ENCODE measurements at regions not wholly inside any gene's neighbourhood (a gene's known extent, or its start where the extent isn't known, plus 50 kb on each side); places are given as distances from the start of the nearest gene placed in this dataset.

- Histone ChIP-seq H2BK120ac (ENCODE audit: low read depth, low read length) (no peak overlapping the region), H3K36me3 (ENCODE audit: control insufficient read depth in 1 of 2, insufficient read depth in 2 of 2, low read depth in 1 of 2, low read length in 2 of 2) (no peaks in the 10 kb centered on the region), H3K4me2 (ENCODE audit: low read length, poor library complexity, severe bottlenecking) (no peak overlapping the region), H3K14ac (ENCODE audit: low read length in 2 of 2) (no peak overlapping the region), H3K18ac (ENCODE audit: low read depth in 1 of 2, low read length in 2 of 2) (no peak overlapping the region), H3K79me1 (replicated peaks; ENCODE audit: low read length, poor library complexity, severe bottlenecking) (no peaks in the 10 kb centered on the region), H3K4me1 (ENCODE audit: control insufficient read depth, insufficient read depth, low read depth, low read length) (no peaks in the 10 kb centered on the region), H2BK12ac (ENCODE audit: low read length in 2 of 2) (no peak overlapping the region), H3K4me3 (ENCODE audit: insufficient read depth in 1 of 2, low read depth in 1 of 2, low read length in 2 of 2) (no peak overlapping the region), H3K27me3 (ENCODE audit: control insufficient read depth in 1 of 2, insufficient read depth in 1 of 2, low read length in 2 of 2) (peaks cover 38 to 48% of the 10 kb centered on the region in 2 experiments), H3K4ac (ENCODE audit: low read depth in 1 of 2, low read length in 2 of 2) (no peak overlapping the region), H2BK5ac (ENCODE audit: low read depth, low read length, poor library complexity, severe bottlenecking) (no peak overlapping the region), H3K27ac (ENCODE audit: low read length, poor library complexity, severe bottlenecking) (no peak overlapping the region), H4K8ac (ENCODE audit: low read length) (no peak overlapping the region), H2AK5ac (ENCODE audit: low read length, severe bottlenecking) (no peak overlapping the region), H3K9me3 (ENCODE audit: control insufficient read depth, low read length) (no peaks in the 10 kb centered on the region), H3K9ac (ENCODE audit: low read length) (no peak overlapping the region), H2AFZ (ENCODE audit: low read depth, low read length) (no peak overlapping the region), H3K23ac (ENCODE audit: low read length in 2 of 2) (no peak overlapping the region), H4K91ac (ENCODE audit: low read length) (peak overlapping the region; percentile 7), H2BK15ac (ENCODE audit: low read depth, poor library complexity, severe bottlenecking) (no peak overlapping the region)
- no peak for DNase-seq
- 75% methylated on average over 1 of the region's 1 CpG for WGBS
Observed at GRCh38 chr7:32215697-32216096, 145.5 kb upstream of the PDE1C start.

GRCh38 chr7:32214913-32215312 lies 144.7 kb upstream of the PDE1C start:
- Histone ChIP-seq H4K8ac (ENCODE audit: low read length) (no peak overlapping the region), H3K18ac (ENCODE audit: low read depth in 1 of 2, low read length in 2 of 2) (no peak overlapping the region), H3K9ac (ENCODE audit: low read length) (no peak overlapping the region), H2AFZ (ENCODE audit: low read depth, low read length) (no peak overlapping the region), H3K4ac (ENCODE audit: low read depth in 1 of 2, low read length in 2 of 2) (no peak overlapping the region), H2BK12ac (ENCODE audit: low read length in 2 of 2) (no peak overlapping the region), H3K4me2 (ENCODE audit: low read length, poor library complexity, severe bottlenecking) (no peak overlapping the region), H3K27ac (ENCODE audit: low read length, poor library complexity, severe bottlenecking) (no peak overlapping the region), H2BK5ac (ENCODE audit: low read depth, low read length, poor library complexity, severe bottlenecking) (no peak overlapping the region), H2AK5ac (ENCODE audit: low read length, severe bottlenecking) (no peak overlapping the region), H3K4me1 (ENCODE audit: control insufficient read depth, insufficient read depth, low read depth, low read length) (no peaks in the 10 kb centered on the region), H3K27me3 (ENCODE audit: control insufficient read depth in 1 of 2, insufficient read depth in 1 of 2, low read length in 2 of 2) (peaks cover 38 to 48% of the 10 kb centered on the region in 2 experiments), H3K9me3 (ENCODE audit: control insufficient read depth, low read length) (no peaks in the 10 kb centered on the region), H3K79me1 (replicated peaks; ENCODE audit: low read length, poor library complexity, severe bottlenecking) (no peaks in the 10 kb centered on the region), H3K23ac (ENCODE audit: low read length in 2 of 2) (no peak overlapping the region), H3K36me3 (ENCODE audit: control insufficient read depth in 1 of 2, insufficient read depth in 2 of 2, low read depth in 1 of 2, low read length in 2 of 2) (no peaks in the 10 kb centered on the region), H2BK120ac (ENCODE audit: low read depth, low read length) (no peak overlapping the region), H2BK15ac (ENCODE audit: low read depth, poor library complexity, severe bottlenecking) (no peak overlapping the region), H3K14ac (ENCODE audit: low read length in 2 of 2) (no peak overlapping the region), H4K91ac (ENCODE audit: low read length) (no peak overlapping the region), H3K4me3 (ENCODE audit: insufficient read depth in 1 of 2, low read depth in 1 of 2, low read length in 2 of 2) (no peak overlapping the region)
- no peak for DNase-seq
- WGBS, result 86% methylated on average over 2 of the region's 4 CpGs

- no peak overlapping the region for H2BK120ac ChIP-seq (ENCODE audit: low read depth, low read length)
- H3K9me3 ChIP-seq (ENCODE audit: control insufficient read depth, low read length), result no peaks in the 10 kb centered on the region
- H3K14ac ChIP-seq (ENCODE audit: low read length in 2 of 2), result no peak overlapping the region
- no peak overlapping the region for H2BK5ac ChIP-seq (ENCODE audit: low read depth, low read length, poor library complexity, severe bottlenecking)
- 84% methylated on average over 7 of the region's 7 CpGs for WGBS
- H3K4me3 ChIP-seq (ENCODE audit: insufficient read depth in 1 of 2, low read depth in 1 of 2, low read length in 2 of 2), result no peak overlapping the region
- H2BK12ac ChIP-seq (ENCODE audit: low read length in 2 of 2), result no peak overlapping the region
- H3K18ac ChIP-seq (ENCODE audit: low read depth in 1 of 2, low read length in 2 of 2), result no peak overlapping the region
- H3K4me2 ChIP-seq (ENCODE audit: low read length, poor library complexity, severe bottlenecking), result no peak overlapping the region
- no peak overlapping the region for H2AK5ac ChIP-seq (ENCODE audit: low read length, severe bottlenecking)
- H3K27me3 ChIP-seq (ENCODE audit: control insufficient read depth in 1 of 2, insufficient read depth in 1 of 2, low read length in 2 of 2), result peaks cover 55 to 66% of the 10 kb centered on the region in 2 experiments
- no peak overlapping the region for H3K9ac ChIP-seq (ENCODE audit: low read length)
- H4K91ac ChIP-seq (ENCODE audit: low read length), result no peak overlapping the region
- no peaks in the 10 kb centered on the region for H3K4me1 ChIP-seq (ENCODE audit: control insufficient read depth, insufficient read depth, low read depth, low read length)
- H3K4ac ChIP-seq (ENCODE audit: low read depth in 1 of 2, low read length in 2 of 2), result no peak overlapping the region
- no peak overlapping the region for H4K8ac ChIP-seq (ENCODE audit: low read length)
- no peak overlapping the region for H2BK15ac ChIP-seq (ENCODE audit: low read depth, poor library complexity, severe bottlenecking)
- H3K23ac ChIP-seq (ENCODE audit: low read length in 2 of 2), result no peak overlapping the region
- no peak overlapping the region for H2AFZ ChIP-seq (ENCODE audit: low read depth, low read length)
- DNase-seq, result no peak
- no peak overlapping the region for H3K27ac ChIP-seq (ENCODE audit: low read length, poor library complexity, severe bottlenecking)
- no peaks in the 10 kb centered on the region for H3K36me3 ChIP-seq (ENCODE audit: control insufficient read depth in 1 of 2, insufficient read depth in 2 of 2, low read depth in 1 of 2, low read length in 2 of 2)
- no peaks in the 10 kb centered on the region for H3K79me1 ChIP-seq (replicated peaks; ENCODE audit: low read length, poor library complexity, severe bottlenecking)
Observed at GRCh38 chr7:32212321-32212720, 142.1 kb upstream of the PDE1C start.

- Histone ChIP-seq H3K23ac (ENCODE audit: low read length in 2 of 2) (no peak overlapping the region), H3K36me3 (ENCODE audit: control insufficient read depth in 1 of 2, insufficient read depth in 2 of 2, low read depth in 1 of 2, low read length in 2 of 2) (no peaks in the 10 kb centered on the region), H2BK120ac (ENCODE audit: low read depth, low read length) (no peak overlapping the region), H3K9ac (ENCODE audit: low read length) (no peak overlapping the region), H3K9me3 (ENCODE audit: control insufficient read depth, low read length) (no peaks in the 10 kb centered on the region), H3K14ac (ENCODE audit: low read length in 2 of 2) (no peak overlapping the region), H2BK12ac (ENCODE audit: low read length in 2 of 2) (no peak overlapping the region), H2BK15ac (ENCODE audit: low read depth, poor library complexity, severe bottlenecking) (no peak overlapping the region), H3K79me1 (replicated peaks; ENCODE audit: low read length, poor library complexity, severe bottlenecking) (no peaks in the 10 kb centered on the region), H3K18ac (ENCODE audit: low read depth in 1 of 2, low read length in 2 of 2) (no peak overlapping the region), H2AFZ (ENCODE audit: low read depth, low read length) (no peak overlapping the region), H3K27ac (ENCODE audit: low read length, poor library complexity, severe bottlenecking) (no peak overlapping the region), H4K8ac (ENCODE audit: low read length) (no peak overlapping the region), H2AK5ac (ENCODE audit: low read length, severe bottlenecking) (no peak overlapping the region), H4K91ac (ENCODE audit: low read length) (no peak overlapping the region), H3K4me1 (ENCODE audit: control insufficient read depth, insufficient read depth, low read depth, low read length) (no peaks in the 10 kb centered on the region), H2BK5ac (ENCODE audit: low read depth, low read length, poor library complexity, severe bottlenecking) (no peak overlapping the region), H3K27me3 (ENCODE audit: control insufficient read depth in 1 of 2, insufficient read depth in 1 of 2, low read length in 2 of 2) (peaks cover 31 to 33% of the 10 kb centered on the region in 2 experiments), H3K4me3 (ENCODE audit: insufficient read depth in 1 of 2, low read depth in 1 of 2, low read length in 2 of 2) (no peak overlapping the region), H3K4me2 (ENCODE audit: low read length, poor library complexity, severe bottlenecking) (no peak overlapping the region), H3K4ac (ENCODE audit: low read depth in 1 of 2, low read length in 2 of 2) (no peak overlapping the region)
- 10% methylated on average over 8 of the region's 8 CpGs for WGBS
- DNase-seq, result peak; percentile 36
Observed at GRCh38 chr7:32206987-32207386, 136.8 kb upstream of the PDE1C start.
